ENCODE measurements at regions not wholly inside any gene's neighbourhood (a gene's known extent, or its start where the extent isn't known, plus 50 kb on each side); places are given as distances from the start of the nearest gene placed in this dataset.

DNA sequence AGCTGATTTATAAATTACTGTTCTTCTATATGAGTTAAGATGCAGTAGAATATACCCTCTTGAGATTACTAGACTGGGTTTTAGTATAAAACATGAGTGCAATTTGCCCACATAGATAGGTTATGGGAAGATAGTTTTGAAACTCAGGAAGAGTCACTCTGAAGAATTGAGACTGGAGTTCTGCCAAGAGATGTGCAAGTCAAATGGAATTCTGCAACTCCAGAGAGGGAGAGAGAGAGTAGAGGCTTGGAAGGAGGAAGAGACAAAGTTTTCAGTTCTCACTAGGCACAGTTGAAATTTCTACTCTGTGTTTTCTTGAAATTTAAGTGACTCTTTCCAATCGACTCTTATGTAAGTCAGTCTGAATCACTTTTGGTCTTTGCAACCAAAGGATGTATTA lies 878.8 kb downstream of the TSN start:
- H3K4me3 ChIP-seq: no peak overlapping the region
- H3K27me3 ChIP-seq (replicated peaks; ENCODE audit: insufficient read depth): no peaks in the 10 kb centered on the region
- DNase-seq (ENCODE audit: low spot score): no peak
- no peaks in the 10 kb centered on the region for H3K36me3 ChIP-seq
- ATAC-seq (ENCODE audit: insufficient number of reproducible peaks, low FRiP score, low read depth): no peak
- H3K9me3 ChIP-seq: no peaks in the 10 kb centered on the region
- TF ChIP-seq, protein P1, sequence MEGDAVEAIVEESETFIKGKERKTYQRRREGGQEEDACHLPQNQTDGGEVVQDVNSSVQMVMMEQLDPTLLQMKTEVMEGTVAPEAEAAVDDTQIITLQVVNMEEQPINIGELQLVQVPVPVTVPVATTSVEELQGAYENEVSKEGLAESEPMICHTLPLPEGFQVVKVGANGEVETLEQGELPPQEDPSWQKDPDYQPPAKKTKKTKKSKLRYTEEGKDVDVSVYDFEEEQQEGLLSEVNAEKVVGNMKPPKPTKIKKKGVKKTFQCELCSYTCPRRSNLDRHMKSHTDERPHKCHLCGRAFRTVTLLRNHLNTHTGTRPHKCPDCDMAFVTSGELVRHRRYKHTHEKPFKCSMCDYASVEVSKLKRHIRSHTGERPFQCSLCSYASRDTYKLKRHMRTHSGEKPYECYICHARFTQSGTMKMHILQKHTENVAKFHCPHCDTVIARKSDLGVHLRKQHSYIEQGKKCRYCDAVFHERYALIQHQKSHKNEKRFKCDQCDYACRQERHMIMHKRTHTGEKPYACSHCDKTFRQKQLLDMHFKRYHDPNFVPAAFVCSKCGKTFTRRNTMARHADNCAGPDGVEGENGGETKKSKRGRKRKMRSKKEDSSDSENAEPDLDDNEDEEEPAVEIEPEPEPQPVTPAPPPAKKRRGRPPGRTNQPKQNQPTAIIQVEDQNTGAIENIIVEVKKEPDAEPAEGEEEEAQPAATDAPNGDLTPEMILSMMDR (IDR thresholded peaks at IDR 0.05): no peak
- H3K27ac ChIP-seq: no peak overlapping the region
- no peaks in the 10 kb centered on the region for H3K4me1 ChIP-seq (ENCODE audit: control insufficient read depth in 1 of 2, low read depth in 2 of 2)

DNA sequence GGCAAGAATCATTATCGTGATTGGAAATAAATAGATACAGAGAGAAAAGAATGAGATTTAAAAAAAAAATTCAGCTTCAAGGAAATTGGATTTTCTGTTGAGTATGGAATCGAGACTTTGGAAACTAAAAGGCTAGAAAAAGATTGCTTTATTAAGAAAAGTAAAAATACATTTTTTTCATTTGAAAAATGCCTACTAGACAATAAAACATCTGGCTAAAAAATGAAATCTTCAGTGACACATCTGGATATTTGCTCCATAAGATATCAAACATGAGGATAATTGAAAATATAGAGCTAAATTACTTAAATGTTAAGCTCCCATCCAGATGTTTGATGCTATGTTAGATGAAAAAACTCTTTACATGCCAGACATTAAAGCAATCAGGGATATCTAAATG lies 879.5 kb downstream of the TSN start:
- TF ChIP-seq, protein P1 (IDR thresholded peaks at IDR 0.05): no peak
- no peak overlapping the region for H3K4me3 ChIP-seq
- H3K36me3 ChIP-seq: no peaks in the 10 kb centered on the region
- H3K27me3 ChIP-seq (replicated peaks; ENCODE audit: insufficient read depth): no peaks in the 10 kb centered on the region
- ATAC-seq (ENCODE audit: insufficient number of reproducible peaks, low FRiP score, low read depth) (no peak), DNase-seq (ENCODE audit: low spot score) (no peak)
- H3K9me3 ChIP-seq: no peaks in the 10 kb centered on the region
- no peak overlapping the region for H3K27ac ChIP-seq
- H3K4me1 ChIP-seq (ENCODE audit: control insufficient read depth in 1 of 2, low read depth in 2 of 2): no peaks in the 10 kb centered on the region

DNA sequence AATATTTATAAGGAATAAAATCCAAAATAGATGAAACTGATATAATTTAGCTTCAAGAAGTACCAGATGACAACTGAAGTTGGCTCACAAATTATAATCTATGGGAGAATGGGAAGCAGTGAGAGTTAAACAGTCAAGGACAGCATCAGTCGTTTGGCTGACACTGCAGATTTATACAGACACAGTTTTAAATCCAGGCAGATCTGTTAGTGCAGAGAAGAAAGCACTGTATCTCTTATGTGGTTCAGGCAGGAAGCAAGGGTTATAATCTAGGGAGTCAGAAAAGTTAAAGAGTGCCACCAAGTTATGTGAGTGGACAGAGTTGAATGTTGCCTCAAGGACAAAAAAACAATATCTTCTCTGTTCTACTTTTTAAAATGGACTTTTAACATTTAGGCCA lies 880.2 kb downstream of the TSN start:
- H3K36me3 ChIP-seq: no peaks in the 10 kb centered on the region
- no peaks in the 10 kb centered on the region for H3K4me1 ChIP-seq (ENCODE audit: control insufficient read depth in 1 of 2, low read depth in 2 of 2)
- H3K4me3 ChIP-seq: no peak overlapping the region
- no peak for DNase-seq (ENCODE audit: low spot score)
- H3K27ac ChIP-seq: no peak overlapping the region
- no peaks in the 10 kb centered on the region for H3K27me3 ChIP-seq (replicated peaks; ENCODE audit: insufficient read depth)
- H3K9me3 ChIP-seq: no peaks in the 10 kb centered on the region
- no peak for ATAC-seq (ENCODE audit: insufficient number of reproducible peaks, low FRiP score, low read depth)
- TF ChIP-seq, protein P1 (IDR thresholded peaks at IDR 0.05): no peak

DNA sequence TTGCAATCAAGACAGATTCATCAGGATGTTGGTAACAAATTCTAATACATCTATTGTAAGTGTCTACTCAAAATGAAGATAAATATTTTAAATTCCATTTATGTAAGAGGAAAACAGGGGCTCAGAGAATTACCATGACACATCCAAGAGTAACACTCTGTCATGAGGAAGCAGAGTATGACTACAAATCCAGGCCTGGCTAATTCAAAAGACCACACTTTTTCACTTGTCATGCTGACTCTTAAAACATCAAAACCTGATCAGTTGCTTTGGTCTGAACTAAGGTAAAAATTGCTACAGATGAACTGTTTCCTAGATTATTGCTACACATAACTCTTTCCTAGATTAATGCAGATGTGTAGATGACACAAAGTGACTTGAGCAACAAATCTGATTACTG lies 880.6 kb downstream of the TSN start:
- DNase-seq (ENCODE audit: low spot score) (no peak), ATAC-seq (ENCODE audit: insufficient number of reproducible peaks, low FRiP score, low read depth) (no peak)
- H3K27ac ChIP-seq: no peak overlapping the region
- H3K4me1 ChIP-seq (ENCODE audit: control insufficient read depth in 1 of 2, low read depth in 2 of 2): no peaks in the 10 kb centered on the region
- no peaks in the 10 kb centered on the region for H3K27me3 ChIP-seq (replicated peaks; ENCODE audit: insufficient read depth)
- H3K9me3 ChIP-seq: no peaks in the 10 kb centered on the region
- TF ChIP-seq, protein P1 (IDR thresholded peaks at IDR 0.05): no peak
- no peaks in the 10 kb centered on the region for H3K36me3 ChIP-seq
- H3K4me3 ChIP-seq: no peak overlapping the region

DNA sequence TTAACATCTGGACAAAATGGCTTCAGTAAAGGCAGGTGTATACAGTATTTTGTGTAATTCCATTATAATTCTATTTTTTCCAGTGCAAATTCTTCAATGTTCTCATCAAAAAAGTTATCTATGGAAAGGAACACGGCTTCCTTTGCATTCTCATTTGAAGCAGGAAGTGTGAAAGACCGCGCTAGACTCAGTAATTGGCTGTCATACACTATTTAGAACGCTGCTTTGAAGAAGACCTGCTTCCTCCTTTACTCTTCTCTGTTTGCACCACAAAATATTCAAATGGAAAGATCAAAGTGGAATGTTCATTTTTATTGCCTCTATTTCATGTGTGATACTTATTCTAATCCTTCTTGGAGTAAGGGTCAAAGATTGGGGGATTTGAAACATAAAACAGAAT lies 883.7 kb downstream of the TSN start:
- no peak for DNase-seq (ENCODE audit: low spot score)
- Histone ChIP-seq H3K36me3 (no peaks in the 10 kb centered on the region), H3K4me1 (ENCODE audit: control insufficient read depth in 1 of 2, low read depth in 2 of 2) (no peaks in the 10 kb centered on the region), H3K27ac (no peak overlapping the region), H3K27me3 (replicated peaks; ENCODE audit: insufficient read depth) (no peaks in the 10 kb centered on the region), H3K4me3 (no peak overlapping the region), H3K9me3 (no peaks in the 10 kb centered on the region)
- no peak for ATAC-seq (ENCODE audit: insufficient number of reproducible peaks, low FRiP score, low read depth)
- TF ChIP-seq, protein P1 (IDR thresholded peaks at IDR 0.05): no peak
